Esophagus squamous epithelium (tissue), 5 donors: ENCODE measurements at regions not wholly inside any gene's neighbourhood (a gene's known extent, or its start where the extent isn't known, plus 50 kb on each side); places are given as distances from the start of the nearest gene placed in this dataset.
A peak's percentile ranks its signal among the peaks of the same experiment; 100 is the strongest.

Source experiments
- DNase-seq: peaks from one replicate; lab custom pipeline; 2025; lab: John Stamatoyannopoulos, UW
- H3K27ac ChIP-seq, 4 donors: fragments of 200-600 bp; sonication (generic); one replicate each; pipeline ENCODE4 v1.5.1; 2016 to 2019; ENCODE audit warnings: mild to moderate bottlenecking in 1 of 4
- H3K27me3 ChIP-seq, 4 donors: fragments of 200-600 bp; sonication (generic); 1 replicate in 3 of 4; 2 replicates in 1 of 4; pipeline versions ENCODE4 v1.5.1 to v1.6.0; 2017 to 2021; ENCODE audit warnings: antibody characterized with exemption in 1 of 4
- H3K36me3 ChIP-seq, 3 donors: fragments of 200-600 bp; sonication (generic); one replicate each; pipeline ENCODE4 v1.5.1; 2016 to 2019
- H3K4me1 ChIP-seq, 3 donors: fragments of 200-600 bp; sonication (generic); one replicate each; pipeline ENCODE4 v1.5.1; 2017 to 2019
- H3K4me3 ChIP-seq, 4 donors: fragments of 200-600 bp; sonication (generic); 1 replicate in 3 of 4; 2 replicates in 1 of 4; pipeline ENCODE4 v1.5.1; 2016 to 2019; ENCODE audit warnings: mild to moderate bottlenecking in 2 of 4, moderate library complexity in 1 of 4
- H3K9me3 ChIP-seq, 3 donors: fragments of 200-600 bp; sonication (generic); one replicate each; pipeline ENCODE4 v1.5.1; 2016 to 2019
- CTCF ChIP-seq, 6 experiments: fragments of 450-650 bp in 4 of 6; fragments of 200-600 bp in 2 of 6; sonication (generic) in 2 of 6; IDR thresholded peaks; one replicate each; pipeline ENCODE4 v1.5.1; 2016 to 2019; ENCODE audit warnings: antibody characterized with exemption in 6 of 6, mild to moderate bottlenecking in 4 of 6, moderate library complexity in 4 of 6
- POLR2A ChIP-seq, 4 donors: fragments of 450-650 bp; IDR thresholded peaks; one replicate each; pipeline ENCODE4 v1.6.1; 2017; ENCODE audit warnings: antibody characterized with exemption in 4 of 4, mild to moderate bottlenecking in 4 of 4, moderate library complexity in 3 of 4
- WGBS, 2 donors: methylation state at CpG; one replicate each; pipeline ENCODE4 v1.1.5; 2018; 5-methylcytosine and 5-hydroxymethylcytosine counted together
- intact Hi-C: fragments of 100-400 bp; cut with DNase I; formaldehyde crosslinking; loops from one replicate; pipeline ENCODE4 v1.15.0; 2022
- donor health status: DM: yes; HTN: yes; CAD: no.

GRCh38 chr6:53411451-53411850 lies 62.7 kb upstream of the ELOVL5 start:
- no peak overlapping the region for H3K4me3 ChIP-seq
- whole genome bisulfite sequencing, 2 donors, result 78 to 83% methylated on average over 2 of the region's 2 CpGs
- no peaks in the 10 kb centered on the region for H3K9me3 ChIP-seq
- H3K27me3 ChIP-seq, result no peaks in the 10 kb centered on the region
- DNase-seq, result no peak
- H3K36me3 ChIP-seq, result no peaks in the 10 kb centered on the region
- intact Hi-C loops, result no loop called here
- H3K27ac ChIP-seq, result no peak overlapping the region
- no peak for TF ChIP-seq POLR2A (IDR thresholded peaks at IDR 0.05)
- TF ChIP-seq CTCF (IDR thresholded peaks at IDR 0.05), result no peak
- no peaks in the 10 kb centered on the region for H3K4me1 ChIP-seq

- WGBS, 2 donors, result 69 to 81% methylated on average over 9 of the region's 9 CpGs
- Histone ChIP-seq H3K27ac (no peak overlapping the region), H3K36me3 (no peaks in the 10 kb centered on the region), H3K4me3 (no peak overlapping the region), H3K27me3 (no peaks in the 10 kb centered on the region), H3K9me3 (no peaks in the 10 kb centered on the region), H3K4me1 (no peaks in the 10 kb centered on the region)
- intact Hi-C loops, result no loop called here
- peak; percentile 33 to 82 (median 62) for TF ChIP-seq CTCF (IDR thresholded peaks at IDR 0.05)
- no peak for TF ChIP-seq POLR2A (IDR thresholded peaks at IDR 0.05)
- peak; percentile 27 for DNase-seq
Measured at GRCh38 chr6:53410508-53411258, 61.9 kb upstream of the ELOVL5 start.

- no peaks in the 10 kb centered on the region for H3K4me1 ChIP-seq
- no peaks in the 10 kb centered on the region for H3K9me3 ChIP-seq
- no peak overlapping the region for H3K4me3 ChIP-seq
- TF ChIP-seq POLR2A (IDR thresholded peaks at IDR 0.05) (no peak), CTCF (IDR thresholded peaks at IDR 0.05) (no peak)
- H3K27ac ChIP-seq, result no peak overlapping the region
- no peaks in the 10 kb centered on the region for H3K36me3 ChIP-seq
- intact Hi-C loops, result no loop called here
- H3K27me3 ChIP-seq, result no peaks in the 10 kb centered on the region
- DNase-seq, result no peak
Measured at GRCh38 chr6:53408826-53409225, 60.1 kb upstream of the ELOVL5 start.

- intact Hi-C loops, result no loop called here
- no peak overlapping the region for H3K27ac ChIP-seq
Measured at GRCh38 chr6:53399027-53399344, 50.2 kb upstream of the ELOVL5 start.

More at GRCh38 chr6:53399027-53399344, 50.2 kb upstream of the ELOVL5 start:
- Histone ChIP-seq H3K36me3 (no peaks in the 10 kb centered on the region), H3K9me3 (no peaks in the 10 kb centered on the region), H3K4me3 (no peak overlapping the region), H3K27me3 (no peaks in the 10 kb centered on the region), H3K4me1 (no peaks in the 10 kb centered on the region)
- no peak for TF ChIP-seq POLR2A (IDR thresholded peaks at IDR 0.05)
- TF ChIP-seq CTCF (IDR thresholded peaks at IDR 0.05), result no peak
- DNase-seq, result no peak
